ENCODE measurements at regions not wholly inside any gene's neighbourhood (a gene's known extent, or its start where the extent isn't known, plus 50 kb on each side); places are given as distances from the start of the nearest gene placed in this dataset.
"Not testable (repeated sequence)": the region's sequence is repeated elsewhere in the genome, so short reads cannot be mapped to it uniquely, and the experiment has no call there.

- WGBS = 66% methylated on average over 4 of the region's 4 CpGs
- TF ChIP-seq YY1 (IDR thresholded peaks at IDR 0.05) (no peak), GABPA (IDR thresholded peaks at IDR 0.05 in 1 of 2, conservative IDR thresholded peaks at IDR 0.05 in 1 of 2) (no peak), TAF1 (conservative IDR thresholded peaks at IDR 0.05) (no peak), REST (IDR thresholded peaks at IDR 0.05) (no peak), JUND (IDR thresholded peaks at IDR 0.05) (no peak), FOXA1 (IDR thresholded peaks at IDR 0.05) (no peak), RAD21 (IDR thresholded peaks at IDR 0.05) (no peak), MAX (IDR thresholded peaks at IDR 0.05) (no peak), FOXA2 (IDR thresholded peaks at IDR 0.05) (no peak)
- H3K36me3 ChIP-seq (ENCODE audit: control insufficient read depth in 4 of 4, insufficient read depth in 3 of 4, low read depth in 1 of 4, low read length in 3 of 4) = no peaks in the 10 kb centered on the region
- no peaks in the 10 kb centered on the region for H3K27me3 ChIP-seq (ENCODE audit: control insufficient read depth in 4 of 4, insufficient read depth in 4 of 4, low read length in 3 of 4)
- H3K27ac ChIP-seq (ENCODE audit: low read depth in 1 of 2, low read length in 2 of 2) = no peak overlapping the region
- no peak overlapping the region for H3K4me3 ChIP-seq (ENCODE audit: low read depth in 1 of 3, low read length in 3 of 3)
- DNase-seq (ENCODE audit: low spot score) = no peak
- no peaks in the 10 kb centered on the region for H3K9me3 ChIP-seq (ENCODE audit: control insufficient read depth in 4 of 4, low read length in 3 of 4)
- no peak overlapping the region for H3K9ac ChIP-seq (ENCODE audit: low read depth in 1 of 2, low read length in 2 of 2)
- no peaks in the 10 kb centered on the region for H3K4me1 ChIP-seq (ENCODE audit: control insufficient read depth in 4 of 4, insufficient read depth in 4 of 4, low read length in 3 of 4)
Observed at GRCh38 chr14:96718407-96718806, 78.8 kb upstream of the VRK1 start.

- H3K9me3 ChIP-seq (ENCODE audit: control insufficient read depth in 4 of 4, low read length in 3 of 4); DNase-seq (ENCODE audit: low spot score); H3K27ac ChIP-seq (ENCODE audit: low read depth in 1 of 2, low read length in 2 of 2); H3K9ac ChIP-seq (ENCODE audit: low read depth in 1 of 2, low read length in 2 of 2); H3K4me3 ChIP-seq (ENCODE audit: low read depth in 1 of 3, low read length in 3 of 3); H3K36me3 ChIP-seq (ENCODE audit: control insufficient read depth in 4 of 4, insufficient read depth in 3 of 4, low read depth in 1 of 4, low read length in 3 of 4); H3K27me3 ChIP-seq (ENCODE audit: control insufficient read depth in 4 of 4, insufficient read depth in 4 of 4, low read length in 3 of 4); H3K4me1 ChIP-seq (ENCODE audit: control insufficient read depth in 4 of 4, insufficient read depth in 4 of 4, low read length in 3 of 4): not testable (repeated sequence)
- WGBS = 65% methylated on average over 6 of the region's 6 CpGs
Observed at GRCh38 chr14:96720702-96721101, 76.5 kb upstream of the VRK1 start.

- H3K9ac ChIP-seq (ENCODE audit: low read depth in 1 of 2, low read length in 2 of 2) = no peak overlapping the region
- DNase-seq (ENCODE audit: low spot score) = no peak
- 81% methylated on average over 6 of the region's 6 CpGs for WGBS
Observed at GRCh38 chr14:96722736-96723135, 74.4 kb upstream of the VRK1 start.

More at GRCh38 chr14:96722736-96723135, 74.4 kb upstream of the VRK1 start:
- Histone ChIP-seq H3K4me3 (ENCODE audit: low read depth in 1 of 3, low read length in 3 of 3) (no peak overlapping the region), H3K27ac (ENCODE audit: low read depth in 1 of 2, low read length in 2 of 2) (no peak overlapping the region), H3K4me1 (ENCODE audit: control insufficient read depth in 4 of 4, insufficient read depth in 4 of 4, low read length in 3 of 4) (no peaks in the 10 kb centered on the region), H3K9me3 (ENCODE audit: control insufficient read depth in 4 of 4, low read length in 3 of 4) (no peaks in the 10 kb centered on the region), H3K36me3 (ENCODE audit: control insufficient read depth in 4 of 4, insufficient read depth in 3 of 4, low read depth in 1 of 4, low read length in 3 of 4) (no peaks in the 10 kb centered on the region), H3K27me3 (ENCODE audit: control insufficient read depth in 4 of 4, insufficient read depth in 4 of 4, low read length in 3 of 4) (peaks cover 0 to 3% (median 0%) of the 10 kb centered on the region in 4 donors)
- no peak for TF ChIP-seq SP1 (IDR thresholded peaks at IDR 0.05)
- TF ChIP-seq FOXA2 (IDR thresholded peaks at IDR 0.05) = no peak
- TF ChIP-seq ATF3 (IDR thresholded peaks at IDR 0.05) = no peak
- TF ChIP-seq CTCF (IDR thresholded peaks at IDR 0.05; ENCODE audit: low read depth, low read length, missing input control) = no peak
- TF ChIP-seq RAD21 (IDR thresholded peaks at IDR 0.05) = no peak
- TF ChIP-seq ZBTB33 (IDR thresholded peaks at IDR 0.05) = no peak
- no peak for TF ChIP-seq HNF4A (conservative IDR thresholded peaks at IDR 0.05)
- no peak for TF ChIP-seq NR2F2 (IDR thresholded peaks at IDR 0.05)
